Activated CD8-positive, alpha-beta T cell treated with anti-CD3 and anti-CD28 coated beads for 36 hours (primary cell): ENCODE measurements at regions not wholly inside any gene's neighbourhood (a gene's known extent, or its start where the extent isn't known, plus 50 kb on each side); places are given as distances from the start of the nearest gene placed in this dataset.

ENCODE experiments used
- ATAC-seq: fragments of 200-7000 bp; cut with Tn5 transposase; one replicate; pipeline ENCODE4 v1.10.0; 2021; ENCODE audit warnings: mild to moderate bottlenecking, moderate library complexity
- CTCF ChIA-PET: fragments of 350-600 bp; sonication (Branson Sonifier 250); formaldehyde crosslinking; loops from one replicate; lab custom pipeline; 2021; ENCODE audit warnings: antibody characterized with exemption; lab: Charles Lee
- POLR2A ChIA-PET: fragments of 350-600 bp; sonication (Branson Sonifier 250); formaldehyde crosslinking; loops from one replicate; lab custom pipeline; 2021; ENCODE audit warnings: antibody characterized with exemption; lab: Charles Lee
- DNase-seq: peaks from one replicate; pipeline ENCODE4 v3.0.0-alpha.2; 2020
- H3K27ac Mint-ChIP-seq: one replicate; pipeline ENCODE4 v1.8.0; 2021; ENCODE audit warnings: mild to moderate bottlenecking, mixed read lengths
- H3K27me3 Mint-ChIP-seq: one replicate; pipeline ENCODE4 v1.8.0; 2021; ENCODE audit warnings: mixed read lengths
- H3K36me3 Mint-ChIP-seq: one replicate; pipeline ENCODE4 v1.8.0; 2021; ENCODE audit warnings: low read depth, mixed read lengths
- H3K4me1 Mint-ChIP-seq: one replicate; pipeline ENCODE4 v1.8.0; 2021; ENCODE audit warnings: low read depth, mixed read lengths
- H3K4me3 Mint-ChIP-seq: one replicate; pipeline ENCODE4 v1.8.0; 2021; ENCODE audit warnings: mild to moderate bottlenecking, moderate library complexity, mixed read lengths
- H3K9me3 Mint-ChIP-seq: one replicate; pipeline ENCODE4 v1.8.0; 2021; ENCODE audit warnings: mixed read lengths
- intact Hi-C: fragments of 100-400 bp; cut with micrococcal nuclease; formaldehyde crosslinking; loops from one replicate; pipeline ENCODE4 v1.10.0; 2022
- TF ChIP-seq, protein P1 (sequence below): fragments of 200-600 bp; IDR thresholded peaks from one replicate; pipeline ENCODE4 v1.8.0; 2022; ENCODE audit warnings: antibody characterized with exemption, mild to moderate bottlenecking

DNA sequence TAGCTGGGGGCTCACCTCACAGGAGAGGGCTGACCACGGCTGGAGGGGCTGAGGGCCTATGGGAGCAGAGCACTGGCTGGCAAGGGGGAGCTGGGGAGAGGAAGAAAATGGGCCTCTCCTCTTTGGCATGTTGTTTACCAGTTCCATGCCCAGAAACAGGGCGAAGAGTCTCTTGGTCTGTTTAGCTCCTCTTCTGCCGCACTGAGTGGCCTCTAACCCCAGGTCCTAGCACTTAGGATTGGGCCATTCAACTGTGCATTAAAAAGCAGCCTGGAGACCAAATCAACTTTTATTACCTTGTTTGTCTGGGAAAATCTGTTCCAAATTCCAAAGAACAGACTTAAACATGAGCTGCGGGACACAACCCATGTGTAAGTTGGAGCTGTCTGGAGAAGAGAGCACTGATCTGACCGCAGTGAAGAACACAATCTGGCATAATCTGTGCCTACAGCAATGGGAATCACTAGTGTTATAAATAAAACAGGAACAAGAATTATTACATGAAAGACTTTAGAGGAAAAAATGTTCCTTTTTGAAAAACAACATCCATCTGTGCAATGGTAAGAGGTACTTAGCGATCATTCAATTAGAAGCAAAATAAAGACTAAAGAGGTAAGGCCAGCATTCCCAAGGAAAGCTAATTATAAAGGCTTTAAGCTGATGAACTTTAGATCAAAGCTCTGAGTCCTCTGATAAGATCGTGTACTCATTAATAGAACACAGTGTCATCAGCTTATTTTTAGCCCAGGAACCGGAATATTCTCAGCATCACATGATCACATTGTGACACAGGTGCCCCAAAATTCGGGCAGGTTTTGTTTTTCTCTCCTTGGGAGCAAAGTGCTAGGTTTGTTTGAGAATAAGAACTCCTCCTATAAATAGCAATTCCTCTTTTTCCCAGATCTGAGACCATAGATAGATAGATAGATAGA lies 243.2 kb downstream of the COL4A1 start:
- no peaks in the 10 kb centered on the region for H3K9me3 Mint-ChIP-seq
- no peaks in the 10 kb centered on the region for H3K4me1 Mint-ChIP-seq
- intact Hi-C loops = no loop called here
- DNase-seq (no peak), ATAC-seq (no peak)
- H3K36me3 Mint-ChIP-seq = no peaks in the 10 kb centered on the region
- H3K27me3 Mint-ChIP-seq = no peaks in the 10 kb centered on the region
- TF ChIP-seq, protein P1, sequence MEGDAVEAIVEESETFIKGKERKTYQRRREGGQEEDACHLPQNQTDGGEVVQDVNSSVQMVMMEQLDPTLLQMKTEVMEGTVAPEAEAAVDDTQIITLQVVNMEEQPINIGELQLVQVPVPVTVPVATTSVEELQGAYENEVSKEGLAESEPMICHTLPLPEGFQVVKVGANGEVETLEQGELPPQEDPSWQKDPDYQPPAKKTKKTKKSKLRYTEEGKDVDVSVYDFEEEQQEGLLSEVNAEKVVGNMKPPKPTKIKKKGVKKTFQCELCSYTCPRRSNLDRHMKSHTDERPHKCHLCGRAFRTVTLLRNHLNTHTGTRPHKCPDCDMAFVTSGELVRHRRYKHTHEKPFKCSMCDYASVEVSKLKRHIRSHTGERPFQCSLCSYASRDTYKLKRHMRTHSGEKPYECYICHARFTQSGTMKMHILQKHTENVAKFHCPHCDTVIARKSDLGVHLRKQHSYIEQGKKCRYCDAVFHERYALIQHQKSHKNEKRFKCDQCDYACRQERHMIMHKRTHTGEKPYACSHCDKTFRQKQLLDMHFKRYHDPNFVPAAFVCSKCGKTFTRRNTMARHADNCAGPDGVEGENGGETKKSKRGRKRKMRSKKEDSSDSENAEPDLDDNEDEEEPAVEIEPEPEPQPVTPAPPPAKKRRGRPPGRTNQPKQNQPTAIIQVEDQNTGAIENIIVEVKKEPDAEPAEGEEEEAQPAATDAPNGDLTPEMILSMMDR = no peak
- H3K27ac Mint-ChIP-seq = no peak overlapping the region
- CTCF ChIA-PET = no interaction called here
- POLR2A ChIA-PET = no interaction called here
- H3K4me3 Mint-ChIP-seq = no peak overlapping the region

DNA sequence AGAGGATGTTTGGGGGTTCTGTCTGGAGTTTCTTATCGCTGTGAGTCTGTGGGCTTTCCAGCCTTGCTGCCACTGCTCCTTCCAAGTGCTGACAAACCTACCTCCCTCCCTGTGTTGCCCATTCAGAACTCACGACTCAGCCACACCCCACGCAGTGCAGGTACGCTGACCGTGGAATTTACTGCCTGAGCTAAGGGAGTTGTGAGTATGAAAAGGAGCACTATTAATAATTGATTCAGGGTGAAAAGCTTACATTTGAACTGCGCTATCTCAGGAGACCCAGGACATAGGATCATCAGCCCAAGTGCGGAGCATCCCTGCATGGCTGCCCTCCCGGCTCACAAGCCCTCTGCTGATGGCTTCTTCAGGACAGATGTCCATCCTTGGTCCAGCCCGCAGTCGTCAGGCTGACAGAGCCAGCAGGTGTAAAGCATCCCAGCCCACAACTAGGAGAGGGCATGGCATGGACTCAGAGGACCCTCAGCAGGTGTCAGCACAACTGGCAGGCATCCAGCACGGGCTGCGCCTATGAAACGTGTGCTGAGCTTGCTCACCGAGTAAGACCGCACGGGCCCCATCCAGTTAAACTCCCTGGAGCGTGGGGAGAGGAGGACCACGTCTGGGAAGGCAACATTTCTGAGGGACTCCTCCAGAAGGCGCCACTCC lies 244.0 kb downstream of the COL4A1 start:
- CTCF ChIA-PET = no interaction called here
- intact Hi-C loops = no loop called here
- no peak overlapping the region for H3K4me3 Mint-ChIP-seq

DNA sequence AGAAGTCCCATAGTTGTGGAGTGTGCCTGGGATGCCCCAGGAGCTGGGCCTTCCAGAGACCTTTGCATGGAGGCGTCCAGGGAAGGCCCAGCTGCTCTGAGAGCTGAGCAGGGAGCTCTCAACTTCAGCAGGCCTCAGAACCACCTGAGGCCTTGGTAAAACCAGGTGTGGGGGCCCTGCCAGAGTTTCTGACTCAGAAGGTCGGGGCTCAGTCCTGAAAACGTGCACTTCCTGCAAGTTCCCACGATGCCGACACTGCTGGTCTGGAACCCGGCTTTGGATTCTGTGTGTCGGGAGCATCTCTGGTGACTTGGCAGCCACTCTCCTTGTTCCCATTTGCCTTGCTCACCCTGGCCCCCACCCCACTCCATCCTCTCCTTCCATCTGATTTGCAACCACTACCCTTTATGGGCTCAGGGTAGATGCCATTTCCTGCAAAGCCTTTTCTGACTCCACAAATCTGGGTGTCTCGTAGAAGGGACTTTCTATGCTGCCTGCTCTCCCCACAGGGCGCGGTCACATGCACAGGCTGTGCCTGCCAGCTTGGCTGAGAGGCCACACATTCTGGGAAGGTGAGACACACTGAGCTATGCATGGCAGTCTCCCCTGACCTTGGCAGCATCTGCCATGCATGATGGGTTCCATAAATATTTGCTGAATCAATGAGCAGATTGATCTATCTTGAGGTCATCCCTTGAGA lies 244.7 kb downstream of the COL4A1 start:
- no peak for ATAC-seq
- DNase-seq = no peak
- ChIA-PET POLR2A (no interaction called here), CTCF (no interaction called here)
- TF ChIP-seq, protein P1 = no peak
- H3K36me3 Mint-ChIP-seq = no peaks in the 10 kb centered on the region
- H3K27me3 Mint-ChIP-seq = no peaks in the 10 kb centered on the region
- intact Hi-C loops = no loop called here
- no peak overlapping the region for H3K27ac Mint-ChIP-seq
- H3K4me1 Mint-ChIP-seq = no peaks in the 10 kb centered on the region
- no peak overlapping the region for H3K4me3 Mint-ChIP-seq
- H3K9me3 Mint-ChIP-seq = no peaks in the 10 kb centered on the region

More for the DNA sequence above, 244.0 kb downstream of the COL4A1 start:
- TF ChIP-seq, protein P1 = no peak
- no peaks in the 10 kb centered on the region for H3K4me1 Mint-ChIP-seq
- H3K36me3 Mint-ChIP-seq = no peaks in the 10 kb centered on the region
- H3K9me3 Mint-ChIP-seq = no peaks in the 10 kb centered on the region
- ATAC-seq (no peak), DNase-seq (no peak)
- no peaks in the 10 kb centered on the region for H3K27me3 Mint-ChIP-seq
- H3K27ac Mint-ChIP-seq = no peak overlapping the region
- POLR2A ChIA-PET = no interaction called here

DNA sequence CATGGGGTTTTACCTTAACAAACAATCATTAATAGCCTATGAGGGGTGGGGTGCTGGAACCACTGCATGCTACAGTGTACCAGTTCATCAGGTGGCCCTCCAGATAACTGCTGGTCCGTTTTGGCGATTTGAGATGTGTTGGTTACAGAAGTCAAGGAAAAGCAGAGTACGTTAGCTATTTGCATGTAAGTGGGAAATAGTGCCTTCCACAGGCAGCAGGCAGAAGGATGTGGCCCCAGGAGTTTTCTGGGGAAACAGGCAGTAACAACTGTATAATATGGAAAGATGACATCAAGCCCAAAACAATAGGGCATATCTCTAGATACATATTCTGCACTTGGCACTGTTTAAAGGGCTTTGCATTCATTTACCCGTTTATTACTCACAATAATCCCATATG lies 245.7 kb downstream of the COL4A1 start:
- ChIA-PET POLR2A (no interaction called here), CTCF (no interaction called here)
- intact Hi-C loops = no loop called here
- TF ChIP-seq, protein P1 = no peak
- DNase-seq (no peak), ATAC-seq (no peak)
- no peaks in the 10 kb centered on the region for H3K36me3 Mint-ChIP-seq
- H3K4me3 Mint-ChIP-seq = no peak overlapping the region
- H3K9me3 Mint-ChIP-seq = no peaks in the 10 kb centered on the region
- H3K27me3 Mint-ChIP-seq = no peaks in the 10 kb centered on the region
- H3K4me1 Mint-ChIP-seq = no peaks in the 10 kb centered on the region
- no peak overlapping the region for H3K27ac Mint-ChIP-seq
